Glutamatergic neuron (in vitro differentiated cells): ENCODE measurements at regions not wholly inside any gene's neighbourhood (a gene's known extent, or its start where the extent isn't known, plus 50 kb on each side); places are given as distances from the start of the nearest gene placed in this dataset.

ENCODE experiments used
- DNase-seq: peaks from one replicate; pipeline ENCODE4 v3.0.0; 2022
- H3K27ac Mint-ChIP-seq: one replicate; pipeline ENCODE4 v1.8.0; 2020; ENCODE audit warnings: mild to moderate bottlenecking, mixed read lengths, inconsistent platforms; ENCODE audit not compliant: unreplicated experiment
- H3K27me3 Mint-ChIP-seq: one replicate; pipeline ENCODE4 v1.8.0; 2020; ENCODE audit warnings: mild to moderate bottlenecking, moderate library complexity, mixed read lengths, inconsistent platforms; ENCODE audit not compliant: unreplicated experiment
- H3K36me3 Mint-ChIP-seq: one replicate; pipeline ENCODE4 v1.8.0; 2020; ENCODE audit warnings: mild to moderate bottlenecking, mixed read lengths, inconsistent platforms; ENCODE audit not compliant: unreplicated experiment
- H3K4me1 Mint-ChIP-seq: one replicate; pipeline ENCODE4 v1.8.0; 2020; ENCODE audit warnings: mild to moderate bottlenecking, low read depth, mixed read lengths, inconsistent platforms; ENCODE audit not compliant: unreplicated experiment
- H3K4me3 Mint-ChIP-seq: one replicate; pipeline ENCODE4 v1.8.0; 2020; ENCODE audit warnings: mild to moderate bottlenecking, mixed read lengths, inconsistent platforms; ENCODE audit not compliant: unreplicated experiment
- H3K9me3 Mint-ChIP-seq: one replicate; pipeline ENCODE4 v1.8.0; 2020; ENCODE audit warnings: mild to moderate bottlenecking, moderate library complexity, mixed read lengths, inconsistent platforms; ENCODE audit not compliant: unreplicated experiment
- TF ChIP-seq, protein P1 (sequence below): fragments of 200-600 bp; sonication (generic); IDR thresholded peaks from one replicate; pipeline ENCODE4 v1.5.0; 2021; ENCODE audit not compliant: partially characterized antibody, unreplicated experiment

DNA sequence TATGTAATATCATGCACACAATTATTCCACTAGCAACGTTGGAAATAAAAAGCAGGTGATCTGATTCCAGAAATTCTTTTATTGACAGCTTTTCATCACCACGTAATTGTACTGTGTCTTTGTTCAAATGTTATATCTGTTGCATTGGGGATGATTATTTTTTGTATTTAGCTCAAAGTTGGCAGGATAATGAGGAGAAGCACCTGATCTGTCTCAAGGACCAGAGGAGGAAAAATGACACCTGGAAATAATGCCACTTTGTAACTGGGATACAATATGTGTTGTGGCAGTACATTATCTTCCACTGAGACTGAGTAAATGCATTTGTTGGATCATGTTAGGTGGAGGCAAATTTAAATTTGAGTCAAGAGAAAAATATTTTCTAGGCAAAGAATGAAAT is 1298.8 kb upstream of the CDH6 start:
- H3K9me3 Mint-ChIP-seq = no peaks in the 10 kb centered on the region
- no peak overlapping the region for H3K27ac Mint-ChIP-seq
- TF ChIP-seq, protein P1, sequence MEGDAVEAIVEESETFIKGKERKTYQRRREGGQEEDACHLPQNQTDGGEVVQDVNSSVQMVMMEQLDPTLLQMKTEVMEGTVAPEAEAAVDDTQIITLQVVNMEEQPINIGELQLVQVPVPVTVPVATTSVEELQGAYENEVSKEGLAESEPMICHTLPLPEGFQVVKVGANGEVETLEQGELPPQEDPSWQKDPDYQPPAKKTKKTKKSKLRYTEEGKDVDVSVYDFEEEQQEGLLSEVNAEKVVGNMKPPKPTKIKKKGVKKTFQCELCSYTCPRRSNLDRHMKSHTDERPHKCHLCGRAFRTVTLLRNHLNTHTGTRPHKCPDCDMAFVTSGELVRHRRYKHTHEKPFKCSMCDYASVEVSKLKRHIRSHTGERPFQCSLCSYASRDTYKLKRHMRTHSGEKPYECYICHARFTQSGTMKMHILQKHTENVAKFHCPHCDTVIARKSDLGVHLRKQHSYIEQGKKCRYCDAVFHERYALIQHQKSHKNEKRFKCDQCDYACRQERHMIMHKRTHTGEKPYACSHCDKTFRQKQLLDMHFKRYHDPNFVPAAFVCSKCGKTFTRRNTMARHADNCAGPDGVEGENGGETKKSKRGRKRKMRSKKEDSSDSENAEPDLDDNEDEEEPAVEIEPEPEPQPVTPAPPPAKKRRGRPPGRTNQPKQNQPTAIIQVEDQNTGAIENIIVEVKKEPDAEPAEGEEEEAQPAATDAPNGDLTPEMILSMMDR = no peak
- no peaks in the 10 kb centered on the region for H3K27me3 Mint-ChIP-seq
- peaks cover 4% of the 10 kb centered on the region for H3K4me1 Mint-ChIP-seq
- H3K36me3 Mint-ChIP-seq = no peaks in the 10 kb centered on the region
- no peak overlapping the region for H3K4me3 Mint-ChIP-seq
- no peak for DNase-seq

DNA sequence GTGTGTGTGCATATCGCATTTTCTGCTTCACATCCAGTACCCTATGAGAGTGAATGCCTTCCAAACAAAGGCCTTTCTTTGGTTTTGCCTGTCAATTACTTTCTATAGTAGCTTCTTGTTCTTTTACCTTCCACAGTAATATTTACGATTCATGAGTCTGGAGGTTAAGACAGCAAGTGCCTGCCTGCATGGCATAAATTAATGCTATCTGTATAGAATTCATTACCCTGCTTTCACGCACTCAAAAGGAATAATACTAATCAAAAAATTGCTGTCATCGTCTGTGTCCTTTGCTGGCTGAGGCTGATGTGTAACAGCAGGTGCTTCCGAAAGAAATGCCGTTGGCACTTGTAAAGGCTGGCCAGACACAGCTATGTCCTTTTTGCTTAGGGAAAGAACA is 1304.4 kb upstream of the CDH6 start:
- H3K27ac Mint-ChIP-seq = no peak overlapping the region
- H3K4me3 Mint-ChIP-seq = no peak overlapping the region
- H3K36me3 Mint-ChIP-seq = no peaks in the 10 kb centered on the region
- no peak for DNase-seq
- H3K4me1 Mint-ChIP-seq = peaks cover 3% of the 10 kb centered on the region
- H3K27me3 Mint-ChIP-seq = no peaks in the 10 kb centered on the region
- no peaks in the 10 kb centered on the region for H3K9me3 Mint-ChIP-seq
- TF ChIP-seq, protein P1 = no peak

GRCh38 chr5:29885595-29885994 is 1307.9 kb upstream of the CDH6 start:
- Mint-ChIP-seq H3K9me3 (no peaks in the 10 kb centered on the region), H3K4me3 (no peak overlapping the region), H3K27ac (no peak overlapping the region), H3K4me1 (no peaks in the 10 kb centered on the region), H3K36me3 (no peaks in the 10 kb centered on the region), H3K27me3 (no peaks in the 10 kb centered on the region)
- no peak for DNase-seq
- TF ChIP-seq, protein P1 = no peak

GRCh38 chr5:29882036-29882435 is 1311.5 kb upstream of the CDH6 start:
- no peak for DNase-seq
- Mint-ChIP-seq H3K27me3 (no peaks in the 10 kb centered on the region), H3K9me3 (no peaks in the 10 kb centered on the region), H3K36me3 (no peaks in the 10 kb centered on the region), H3K27ac (no peak overlapping the region), H3K4me1 (no peaks in the 10 kb centered on the region), H3K4me3 (no peak overlapping the region)
- TF ChIP-seq, protein P1 = no peak

DNA sequence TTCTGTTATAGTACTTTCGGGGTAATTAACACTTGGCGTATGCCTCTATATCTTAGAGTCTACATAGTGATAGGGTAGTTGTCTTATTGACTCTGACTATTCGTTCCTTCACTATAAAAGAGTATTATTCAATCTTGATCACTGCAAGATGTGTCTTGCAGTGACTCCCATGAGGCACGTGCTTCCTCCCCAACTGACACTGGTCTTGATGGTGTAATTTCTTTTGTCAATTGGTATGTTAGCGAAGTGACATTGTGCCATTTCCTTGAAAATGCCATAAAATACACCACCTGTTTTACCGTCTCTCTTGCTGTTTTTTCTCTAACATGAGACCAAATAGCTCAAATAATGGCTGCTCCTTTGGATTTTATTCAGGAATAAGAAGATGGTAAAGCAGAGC is 1314.1 kb upstream of the CDH6 start:
- Mint-ChIP-seq H3K4me1 (no peaks in the 10 kb centered on the region), H3K27ac (no peak overlapping the region), H3K4me3 (no peak overlapping the region), H3K27me3 (no peaks in the 10 kb centered on the region), H3K36me3 (no peaks in the 10 kb centered on the region), H3K9me3 (no peaks in the 10 kb centered on the region)
- TF ChIP-seq, protein P1 = no peak
- no peak for DNase-seq
